SU-DHL-6 (cell line): ENCODE measurements at regions not wholly inside any gene's neighbourhood (a gene's known extent, or its start where the extent isn't known, plus 50 kb on each side); places are given as distances from the start of the nearest gene placed in this dataset.

ENCODE experiments used
- CTCF ChIP-seq: fragments of 200-600 bp; sonication (generic); IDR thresholded peaks from one replicate; pipeline ENCODE4 v1.5.1; 2017; ENCODE audit warnings: antibody characterized with exemption, mild to moderate bottlenecking, low read length, moderate library complexity; ENCODE audit not compliant: insufficient read depth, poor library complexity, severe bottlenecking
- EZH2phosphoT487 ChIP-seq: fragments of 200-600 bp; sonication (generic), shearing (Covaris generic); conservative IDR thresholded peaks from 2 replicates; pipeline ENCODE4 v1.6.1; 2018; ENCODE audit warnings: mild to moderate bottlenecking, antibody characterized with exemption, low read length, moderate library complexity, mixed read lengths

- no peak for TF ChIP-seq CTCF
- no peak for TF ChIP-seq EZH2phosphoT487
Observed at GRCh38 chr1:221098471-221099405, 219.5 kb downstream of the HLX start.
